ENCODE measurements at regions not wholly inside any gene's neighbourhood (a gene's known extent, or its start where the extent isn't known, plus 50 kb on each side); places are given as distances from the start of the nearest gene placed in this dataset.

GRCh38 chr14:84247693-84248092 is 1282.3 kb upstream of the FLRT2 start:
- no peak overlapping the region for H3K4me3 ChIP-seq (ENCODE audit: low read depth, low read length)
- TF ChIP-seq CTCF (IDR thresholded peaks at IDR 0.05; ENCODE audit: low read depth, low read length) = no peak

GRCh38 chr14:84250893-84251292 is 1279.1 kb upstream of the FLRT2 start:
- no peak overlapping the region for H3K4me3 ChIP-seq (ENCODE audit: low read depth, low read length)
- TF ChIP-seq CTCF (IDR thresholded peaks at IDR 0.05; ENCODE audit: low read depth, low read length) = no peak

- no peak for TF ChIP-seq CTCF (IDR thresholded peaks at IDR 0.05; ENCODE audit: low read depth, low read length)
- no peak overlapping the region for H3K4me3 ChIP-seq (ENCODE audit: low read depth, low read length)
Measured at GRCh38 chr14:84251411-84252115, 1278.4 kb upstream of the FLRT2 start.

GRCh38 chr14:84252706-84253105 is 1277.2 kb upstream of the FLRT2 start:
- no peak for TF ChIP-seq CTCF (IDR thresholded peaks at IDR 0.05; ENCODE audit: low read depth, low read length)
- H3K4me3 ChIP-seq (ENCODE audit: low read depth, low read length) = no peak overlapping the region

GRCh38 chr14:84253326-84253725 is 1276.6 kb upstream of the FLRT2 start:
- no peak overlapping the region for H3K4me3 ChIP-seq (ENCODE audit: low read depth, low read length)
- no peak for TF ChIP-seq CTCF (IDR thresholded peaks at IDR 0.05; ENCODE audit: low read depth, low read length)

GRCh38 chr14:84254290-84254689 is 1275.7 kb upstream of the FLRT2 start:
- no peak for TF ChIP-seq CTCF (IDR thresholded peaks at IDR 0.05; ENCODE audit: low read depth, low read length)
- H3K4me3 ChIP-seq (ENCODE audit: low read depth, low read length) = no peak overlapping the region

- H3K4me3 ChIP-seq (ENCODE audit: low read depth, low read length) = no peak overlapping the region
- no peak for TF ChIP-seq CTCF (IDR thresholded peaks at IDR 0.05; ENCODE audit: low read depth, low read length)
Measured at GRCh38 chr14:84262932-84263331, 1267.0 kb upstream of the FLRT2 start.

All from WI38 (cell line).